KMS-11 (cell line): ENCODE measurements at regions not wholly inside any gene's neighbourhood (a gene's known extent, or its start where the extent isn't known, plus 50 kb on each side); places are given as distances from the start of the nearest gene placed in this dataset.

Experiments used
- H2AFZ ChIP-seq: fragments of 200-600 bp; sonication (generic); 2 replicates; pipeline ENCODE4 v1.6.1; 2016; ENCODE audit warnings: antibody characterized with exemption, mixed run types, low read depth
- H3K27ac ChIP-seq: fragments of 200-600 bp; sonication (generic); 2 replicates; pipeline ENCODE4 v1.6.1; 2016; ENCODE audit warnings: mild to moderate bottlenecking, mixed run types
- H3K27me3 ChIP-seq: fragments of 200-600 bp; sonication (generic); 2 replicates; pipeline ENCODE4 v1.6.1; 2017; ENCODE audit warnings: mild to moderate bottlenecking, low read depth, mixed run types, moderate library complexity; ENCODE audit not compliant: insufficient read depth
- H3K36me3 ChIP-seq: fragments of 200-600 bp; sonication (generic); 2 replicates; pipeline ENCODE4 v1.6.1; 2017; ENCODE audit warnings: mild to moderate bottlenecking, mixed run types; ENCODE audit not compliant: insufficient read depth
- H3K4me1 ChIP-seq: fragments of 200-600 bp; sonication (generic); 2 replicates; pipeline ENCODE4 v1.6.1; 2016; ENCODE audit warnings: mild to moderate bottlenecking, low read depth, mixed run types; ENCODE audit not compliant: poor library complexity, severe bottlenecking
- H3K4me2 ChIP-seq: fragments of 200-600 bp; sonication (generic); 2 replicates; pipeline ENCODE4 v1.7.0; 2016; ENCODE audit warnings: mild to moderate bottlenecking, mixed run types
- H3K4me3 ChIP-seq: fragments of 200-600 bp; sonication (generic); IDR thresholded peaks from 2 replicates; pipeline ENCODE4 v1.6.1; 2017; ENCODE audit warnings: low read depth, low read length, mixed read lengths; ENCODE audit not compliant: insufficient read depth
- H3K79me2 ChIP-seq: fragments of 200-600 bp; sonication (generic); 2 replicates; pipeline ENCODE4 v1.6.1; 2016; ENCODE audit warnings: low read depth, mixed run types; ENCODE audit not compliant: insufficient read depth
- H3K9ac ChIP-seq: fragments of 200-600 bp; sonication (generic); 2 replicates; pipeline ENCODE4 v1.6.1; 2016; ENCODE audit warnings: mild to moderate bottlenecking, mixed run types
- H4K20me1 ChIP-seq: fragments of 200-600 bp; sonication (generic); 2 replicates; pipeline ENCODE4 v1.6.1; 2016; ENCODE audit warnings: mild to moderate bottlenecking, mixed run types; ENCODE audit not compliant: insufficient read depth
- CTCF ChIP-seq: fragments of 200-600 bp; sonication (generic); conservative IDR thresholded peaks from 2 replicates; pipeline ENCODE4 v1.6.1; 2017; ENCODE audit warnings: low read depth, mild to moderate bottlenecking, antibody characterized with exemption, low read length, moderate library complexity, mixed read lengths

DNA sequence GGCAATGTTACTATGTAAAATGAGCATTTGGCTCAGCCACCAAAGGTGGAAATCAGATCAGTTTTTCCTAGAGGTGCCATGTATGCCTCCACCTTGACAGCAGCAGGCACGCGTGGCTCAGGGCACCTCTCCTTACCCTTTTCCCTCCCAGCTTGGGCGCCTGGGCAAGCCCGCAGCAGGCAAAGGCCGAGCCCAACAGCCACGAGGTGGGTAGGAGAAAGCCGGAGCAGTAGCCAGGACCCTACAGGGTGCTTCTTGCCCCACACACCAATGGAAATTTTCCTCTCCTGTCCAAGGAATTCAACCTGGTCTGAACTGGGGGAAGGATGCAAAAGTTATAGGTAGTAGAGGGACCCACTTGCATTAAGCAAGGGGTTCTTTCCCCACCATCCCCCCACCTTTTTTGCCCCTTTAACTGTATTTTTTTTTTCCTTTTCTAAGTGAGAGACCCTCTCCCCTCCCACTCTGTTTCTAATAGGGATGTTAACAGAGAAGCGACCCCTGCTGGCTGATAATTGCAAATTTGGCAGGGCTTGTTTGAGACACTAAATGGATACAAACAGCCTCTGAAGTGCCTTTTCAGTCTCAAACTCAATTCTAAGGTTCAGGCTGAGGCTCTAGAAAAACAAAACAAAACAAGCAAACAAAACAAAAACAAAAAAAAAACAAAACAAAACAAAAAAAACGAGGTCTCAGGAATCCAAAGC is 895.1 kb downstream of the PCDH18 start:
- no peak overlapping the region for H3K4me2 ChIP-seq
- no peaks in the 10 kb centered on the region for H4K20me1 ChIP-seq
- H3K9ac ChIP-seq: no peak overlapping the region
- no peaks in the 10 kb centered on the region for H3K27me3 ChIP-seq
- H3K4me1 ChIP-seq: no peaks in the 10 kb centered on the region
- peak; percentile 69 for TF ChIP-seq CTCF
- no peak overlapping the region for H2AFZ ChIP-seq
- H3K36me3 ChIP-seq: no peaks in the 10 kb centered on the region
- no peaks in the 10 kb centered on the region for H3K79me2 ChIP-seq
- no peak overlapping the region for H3K27ac ChIP-seq
- H3K4me3 ChIP-seq: no peak overlapping the region

- H4K20me1 ChIP-seq: no peaks in the 10 kb centered on the region
- H3K4me2 ChIP-seq: no peak overlapping the region
- no peak for TF ChIP-seq CTCF
- no peaks in the 10 kb centered on the region for H3K79me2 ChIP-seq
- no peak overlapping the region for H2AFZ ChIP-seq
- H3K9ac ChIP-seq: no peak overlapping the region
- no peak overlapping the region for H3K27ac ChIP-seq
- no peaks in the 10 kb centered on the region for H3K4me1 ChIP-seq
- no peaks in the 10 kb centered on the region for H3K27me3 ChIP-seq
- no peak overlapping the region for H3K4me3 ChIP-seq
- H3K36me3 ChIP-seq: no peaks in the 10 kb centered on the region
Measured at GRCh38 chr4:136636155-136636554, 896.1 kb downstream of the PCDH18 start.

DNA sequence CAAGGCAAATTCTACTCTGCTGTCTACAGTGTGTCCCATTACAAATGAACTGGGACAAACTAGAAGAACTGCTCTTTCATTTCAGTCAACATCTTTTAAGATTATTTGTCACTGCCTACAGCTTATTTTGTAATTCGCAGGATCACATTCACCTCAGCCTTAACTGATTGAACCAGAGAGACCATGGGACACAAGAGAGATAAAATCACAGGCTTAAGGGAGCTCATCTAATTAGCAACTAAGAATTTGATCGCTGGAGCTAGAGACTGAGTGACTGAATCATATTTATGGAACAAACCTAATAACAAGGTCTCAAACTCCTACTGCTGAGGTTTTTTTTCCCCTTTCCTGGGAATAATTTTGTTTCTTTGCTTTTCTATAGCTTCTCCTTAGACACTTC is 898.2 kb downstream of the PCDH18 start:
- Histone ChIP-seq H3K36me3 (no peaks in the 10 kb centered on the region), H3K9ac (no peak overlapping the region), H2AFZ (no peak overlapping the region), H3K27me3 (no peaks in the 10 kb centered on the region), H3K4me3 (no peak overlapping the region), H3K4me1 (no peaks in the 10 kb centered on the region), H4K20me1 (no peaks in the 10 kb centered on the region), H3K79me2 (no peaks in the 10 kb centered on the region), H3K4me2 (no peak overlapping the region), H3K27ac (no peak overlapping the region)
- TF ChIP-seq CTCF: no peak

DNA sequence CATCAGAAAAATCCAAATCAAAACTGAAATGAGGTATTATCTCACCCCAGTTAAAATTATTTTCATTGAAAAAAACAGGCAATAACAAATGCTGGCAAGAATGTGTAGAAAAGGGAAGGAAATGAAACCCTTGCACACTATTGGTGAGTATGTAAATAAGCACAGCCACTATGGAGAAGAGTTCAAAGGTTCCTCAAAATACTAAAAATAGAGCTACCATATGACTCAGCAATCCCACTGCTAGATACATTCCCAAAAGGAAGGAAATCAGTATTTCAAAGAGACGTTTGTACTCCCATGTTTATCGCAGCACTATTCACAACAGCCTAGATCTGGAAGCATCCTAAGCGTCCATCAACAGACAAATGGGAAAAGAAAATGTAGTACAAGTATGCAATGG is 932.4 kb downstream of the PCDH18 start:
- H3K4me2 ChIP-seq: no peak overlapping the region
- H3K36me3 ChIP-seq: no peaks in the 10 kb centered on the region
- no peaks in the 10 kb centered on the region for H4K20me1 ChIP-seq
- TF ChIP-seq CTCF: no peak
- no peaks in the 10 kb centered on the region for H3K79me2 ChIP-seq
- H3K4me1 ChIP-seq: no peaks in the 10 kb centered on the region
- no peak overlapping the region for H3K9ac ChIP-seq
- no peaks in the 10 kb centered on the region for H3K27me3 ChIP-seq
- no peak overlapping the region for H2AFZ ChIP-seq
- H3K27ac ChIP-seq: no peak overlapping the region
- no peak overlapping the region for H3K4me3 ChIP-seq
